Keratinocyte (primary cell): ENCODE measurements at regions not wholly inside any gene's neighbourhood (a gene's known extent, or its start where the extent isn't known, plus 50 kb on each side); places are given as distances from the start of the nearest gene placed in this dataset.
A peak's percentile ranks its signal among the peaks of the same experiment; 100 is the strongest.

ENCODE experiments used
- EZH2 ChIP-seq: IDR thresholded peaks from one replicate; pipeline ENCODE4 v1.6.1; 2012; ENCODE audit warnings: inconsistent platforms, mild to moderate bottlenecking, low read length, moderate library complexity
- TF ChIP-seq, protein P1 (sequence below), 3 experiments: IDR thresholded peaks in 1 of 3; conservative IDR thresholded peaks in 1 of 3; optimal IDR thresholded peaks in 1 of 3; 2 replicates in 2 of 3; 3 replicates in 1 of 3; pipeline versions ENCODE3 to v1.5.1; 2011; ENCODE audit warnings: low read length in 3 of 3, mild to moderate bottlenecking in 3 of 3, moderate library complexity in 2 of 3, control low read depth in 1 of 3, inconsistent platforms in 1 of 3; ENCODE audit not compliant: insufficient read depth in 2 of 3; ENCODE audit errors: extremely low read depth in 1 of 3

GRCh38 chr5:61641748-61642565, 309.9 kb downstream of the ZSWIM6 start:
- TF ChIP-seq, protein P1, sequence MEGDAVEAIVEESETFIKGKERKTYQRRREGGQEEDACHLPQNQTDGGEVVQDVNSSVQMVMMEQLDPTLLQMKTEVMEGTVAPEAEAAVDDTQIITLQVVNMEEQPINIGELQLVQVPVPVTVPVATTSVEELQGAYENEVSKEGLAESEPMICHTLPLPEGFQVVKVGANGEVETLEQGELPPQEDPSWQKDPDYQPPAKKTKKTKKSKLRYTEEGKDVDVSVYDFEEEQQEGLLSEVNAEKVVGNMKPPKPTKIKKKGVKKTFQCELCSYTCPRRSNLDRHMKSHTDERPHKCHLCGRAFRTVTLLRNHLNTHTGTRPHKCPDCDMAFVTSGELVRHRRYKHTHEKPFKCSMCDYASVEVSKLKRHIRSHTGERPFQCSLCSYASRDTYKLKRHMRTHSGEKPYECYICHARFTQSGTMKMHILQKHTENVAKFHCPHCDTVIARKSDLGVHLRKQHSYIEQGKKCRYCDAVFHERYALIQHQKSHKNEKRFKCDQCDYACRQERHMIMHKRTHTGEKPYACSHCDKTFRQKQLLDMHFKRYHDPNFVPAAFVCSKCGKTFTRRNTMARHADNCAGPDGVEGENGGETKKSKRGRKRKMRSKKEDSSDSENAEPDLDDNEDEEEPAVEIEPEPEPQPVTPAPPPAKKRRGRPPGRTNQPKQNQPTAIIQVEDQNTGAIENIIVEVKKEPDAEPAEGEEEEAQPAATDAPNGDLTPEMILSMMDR (optimal IDR thresholded peaks at IDR 0.05 in 1 of 3, IDR thresholded peaks at IDR 0.05 in 1 of 3, conservative IDR thresholded peaks at IDR 0.05 in 1 of 3; ENCODE audit: extremely low read depth in 1 of 3, insufficient read depth in 2 of 3, low read length in 3 of 3) = peak in 1 of 3 experiments; percentile 44
- TF ChIP-seq EZH2 = no peak
